ENCODE measurements at regions not wholly inside any gene's neighbourhood (a gene's known extent, or its start where the extent isn't known, plus 50 kb on each side); places are given as distances from the start of the nearest gene placed in this dataset.

DNA sequence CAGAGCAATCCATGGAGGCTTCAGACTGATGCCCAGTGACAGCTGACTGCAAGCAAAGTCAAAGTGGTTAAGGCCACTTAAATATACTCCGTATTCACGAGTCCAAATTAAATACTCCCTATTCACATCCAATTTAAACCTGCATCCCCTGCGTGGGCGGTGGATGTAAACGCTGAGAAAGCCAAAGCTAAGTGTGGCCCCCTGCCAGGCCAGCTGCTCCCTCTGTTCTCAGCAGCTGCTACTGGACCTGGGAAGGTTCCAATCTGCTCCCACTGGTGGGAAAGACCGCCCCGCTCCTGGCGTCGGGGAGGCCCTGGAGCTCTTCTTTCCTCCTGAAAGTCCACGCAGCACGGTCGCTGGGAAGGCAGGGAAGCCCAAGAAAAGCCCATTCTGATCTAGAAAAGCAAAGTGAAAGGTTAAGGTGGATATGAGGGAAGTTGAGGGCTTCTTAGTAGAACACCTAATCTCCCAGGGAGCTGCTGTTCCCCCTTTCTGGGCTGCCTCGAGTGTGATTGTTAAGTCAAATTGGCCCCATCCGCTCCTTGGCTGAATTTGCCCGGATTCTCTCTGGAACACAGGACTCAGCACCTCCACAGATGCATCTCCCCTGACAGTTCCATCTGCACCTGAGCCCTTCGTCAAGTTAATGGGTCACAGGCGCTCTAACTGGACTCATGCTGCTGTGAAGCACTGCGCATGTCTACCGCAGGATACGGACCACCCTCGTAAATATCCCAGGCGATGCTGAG is 205.5 kb downstream of the USP12 start:
- no peak for DNase-seq (ENCODE audit: low read depth in 2 of 2)

DNA sequence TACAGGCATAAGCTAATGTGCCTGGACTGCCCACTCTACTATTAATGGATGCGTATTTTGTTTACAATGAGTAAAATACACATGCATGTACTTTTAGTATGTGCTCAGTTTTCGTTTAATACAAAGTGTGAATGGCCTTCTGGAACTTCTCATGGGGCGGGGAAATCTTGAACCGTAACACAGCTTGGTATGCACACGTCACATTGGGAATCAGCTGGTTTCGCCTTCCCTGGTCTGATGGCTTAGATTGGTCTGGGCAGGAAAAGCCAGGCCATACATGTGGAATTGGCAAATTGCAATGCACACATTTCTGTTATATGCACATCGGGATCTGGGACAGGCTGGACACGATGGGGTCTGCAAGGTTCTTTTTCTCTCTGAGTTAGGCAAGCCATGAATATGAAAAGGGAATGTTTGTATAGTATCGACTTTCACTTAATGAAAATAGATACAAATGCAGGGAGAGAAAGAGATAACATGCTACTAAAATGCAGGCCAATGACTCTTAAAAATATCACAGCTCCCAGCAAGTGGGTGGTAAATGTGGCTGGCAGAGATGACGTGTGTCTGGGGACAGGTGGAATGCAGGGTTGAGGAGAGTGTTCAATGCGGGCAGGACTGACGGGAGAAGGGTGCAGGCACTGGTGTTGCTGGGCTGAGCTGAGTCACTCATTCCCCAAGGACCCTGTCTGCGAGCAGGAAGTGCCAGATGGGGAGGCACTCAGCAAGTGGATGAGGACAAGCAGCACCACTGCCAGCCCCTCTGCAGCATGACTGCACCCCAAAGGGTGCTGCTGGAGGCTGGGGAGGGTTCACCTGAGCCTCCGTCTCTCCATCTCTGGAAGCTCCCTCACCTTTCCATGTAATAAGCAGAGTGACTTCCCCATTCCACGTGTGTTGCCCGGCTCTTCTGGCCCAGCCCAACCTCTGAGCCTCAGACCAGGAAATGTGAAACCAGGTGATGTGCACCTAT is 204.0 kb upstream of the GPR12 start:
- no peak for DNase-seq (ENCODE audit: low read depth in 2 of 2)

DNA sequence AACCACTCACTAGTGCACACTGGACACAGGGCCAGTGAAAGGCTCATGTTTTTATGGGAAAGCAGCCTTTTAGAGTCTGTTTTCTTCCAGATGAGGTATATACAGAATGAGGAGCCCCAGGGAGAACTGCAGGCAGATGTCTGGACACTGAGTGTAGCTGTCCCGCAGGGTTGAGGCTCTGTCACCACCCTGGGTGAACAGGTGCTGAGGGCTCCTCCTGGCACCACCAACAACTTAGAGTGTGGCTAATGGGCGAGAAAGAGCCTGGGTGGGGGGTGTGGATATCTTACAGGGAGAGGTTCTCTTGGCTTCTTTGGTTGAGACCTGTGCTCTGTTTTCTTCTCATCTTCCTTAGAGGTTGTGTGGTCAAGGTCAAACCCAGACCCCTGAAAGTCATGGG is 202.1 kb upstream of the GPR12 start:
- no peak for DNase-seq (ENCODE audit: low read depth in 2 of 2)

DNA sequence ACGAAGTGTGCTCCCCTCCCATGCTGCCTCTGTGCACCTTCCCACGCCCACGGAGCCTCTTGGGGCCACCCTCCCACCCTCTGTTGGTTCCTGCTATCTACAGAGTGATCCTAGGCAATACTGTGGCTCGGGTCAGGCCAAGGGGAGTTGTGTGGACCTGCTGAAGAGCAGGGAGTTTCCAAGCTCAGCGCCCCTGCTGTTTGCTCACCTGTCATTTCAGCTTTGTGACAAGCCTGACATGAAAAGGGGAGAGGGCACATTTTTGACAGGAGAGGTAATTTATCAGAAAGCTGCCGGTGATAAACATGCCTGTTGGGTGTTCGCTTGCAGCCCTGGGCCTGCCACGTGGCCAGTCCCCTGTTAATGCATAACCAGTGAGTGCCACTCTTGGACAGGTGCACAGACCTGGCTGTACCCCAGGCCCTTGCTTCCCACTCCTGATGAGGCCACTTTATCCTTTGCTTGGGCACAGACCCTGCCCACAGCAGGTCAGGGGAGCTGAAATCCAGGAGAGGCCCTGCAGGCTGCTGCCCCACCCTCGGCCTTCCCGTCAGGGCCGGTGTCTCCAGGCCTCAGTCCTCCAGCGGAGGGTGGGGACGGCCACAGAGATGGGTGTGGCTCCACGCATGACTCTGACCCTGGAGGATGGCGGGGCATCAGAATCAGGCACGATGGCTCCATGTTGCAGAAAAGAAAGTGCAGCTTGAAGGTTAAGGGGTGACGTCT is 201.5 kb upstream of the GPR12 start:
- DNase-seq (ENCODE audit: low read depth in 2 of 2): no peak

DNA sequence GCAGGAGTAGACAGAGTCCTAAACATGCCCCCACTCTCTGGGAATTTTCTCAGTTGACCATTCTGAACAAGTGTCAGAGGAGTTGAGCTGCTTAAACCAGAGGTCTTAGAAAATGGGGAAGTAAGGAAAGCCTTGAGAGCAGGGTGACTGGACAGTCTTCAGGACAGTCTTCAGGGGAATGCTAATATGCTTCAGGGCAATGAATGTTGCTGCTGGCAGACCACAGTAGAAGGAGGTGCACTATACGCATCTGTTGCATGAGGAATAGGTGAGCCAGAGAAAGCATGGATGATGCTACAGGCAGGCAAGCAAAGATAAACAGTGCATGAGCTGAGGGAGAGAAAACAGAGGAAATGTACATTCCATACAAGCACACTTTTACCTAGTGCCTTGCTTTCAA is 196.6 kb upstream of the GPR12 start:
- DNase-seq (ENCODE audit: low read depth in 2 of 2): no peak

DNA sequence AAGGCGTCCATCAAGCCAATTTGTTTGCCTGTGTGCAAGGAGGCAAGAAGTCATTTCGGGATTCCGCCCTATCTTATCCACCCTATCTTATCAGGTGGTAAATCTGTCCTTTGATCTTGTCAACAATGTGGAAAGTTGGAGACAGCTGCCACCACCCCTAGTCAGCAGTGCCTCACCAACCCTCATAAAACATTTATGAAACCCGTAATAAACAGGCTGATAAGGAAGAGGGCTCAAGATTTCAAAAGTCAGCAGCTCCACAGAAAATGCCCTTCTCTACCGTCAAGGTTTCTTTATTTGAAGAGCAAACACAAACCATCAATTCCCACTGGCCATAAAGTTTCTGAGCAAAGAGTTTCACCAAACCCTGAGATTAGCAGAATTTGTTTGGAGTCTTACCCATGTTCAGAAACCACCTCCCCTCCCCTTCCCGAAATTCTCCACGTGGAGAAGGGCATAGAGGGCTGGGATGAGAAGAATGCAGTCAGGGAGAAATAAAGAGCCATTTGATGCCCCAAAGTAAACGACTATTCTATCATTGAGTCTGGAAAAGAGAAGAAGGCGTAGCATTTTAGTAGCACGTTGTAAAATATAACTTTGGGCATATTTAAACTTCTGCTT is 196.0 kb upstream of the GPR12 start:
- DNase-seq (ENCODE audit: low read depth in 2 of 2): no peak

DNA sequence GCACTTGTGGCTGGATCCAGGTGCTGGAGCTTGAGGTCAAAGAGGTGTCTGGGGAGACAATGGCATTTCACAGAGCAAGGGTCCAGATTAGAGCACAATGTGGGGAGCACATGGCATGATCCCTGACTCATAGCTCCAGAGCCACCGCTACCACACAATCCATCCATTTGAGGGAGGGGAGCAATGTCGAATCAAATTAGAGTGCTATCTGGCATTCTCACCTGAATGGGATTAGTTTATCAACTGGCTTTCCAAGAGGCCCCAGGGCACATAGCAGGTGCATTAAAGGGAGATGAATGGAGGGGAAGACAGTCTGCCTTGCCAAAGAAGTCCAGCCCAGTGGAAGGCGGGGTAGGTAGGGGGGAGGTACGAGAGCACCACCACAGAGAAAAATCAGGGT is 194.4 kb upstream of the GPR12 start:
- DNase-seq (ENCODE audit: low read depth in 2 of 2): no peak

DNA sequence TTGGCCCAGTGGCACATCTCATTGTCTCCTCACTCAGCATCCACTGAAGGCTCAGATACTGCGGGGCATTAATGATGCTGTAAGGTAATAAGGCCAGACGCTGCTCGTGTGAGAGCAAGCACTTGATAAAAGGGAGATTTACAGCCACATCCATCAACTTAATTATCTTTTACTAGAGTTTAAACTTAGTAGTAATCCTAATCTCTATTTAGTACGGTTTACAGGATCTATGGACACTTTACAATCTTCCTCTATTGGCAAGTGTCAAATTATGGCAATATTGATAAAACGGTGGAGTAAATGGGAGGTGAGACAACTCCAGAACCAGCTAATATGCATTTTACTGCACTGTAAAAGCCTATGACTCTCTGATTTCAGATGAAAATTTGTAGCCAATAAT is 192.7 kb upstream of the GPR12 start:
- DNase-seq (ENCODE audit: low read depth in 2 of 2): no peak

DNA sequence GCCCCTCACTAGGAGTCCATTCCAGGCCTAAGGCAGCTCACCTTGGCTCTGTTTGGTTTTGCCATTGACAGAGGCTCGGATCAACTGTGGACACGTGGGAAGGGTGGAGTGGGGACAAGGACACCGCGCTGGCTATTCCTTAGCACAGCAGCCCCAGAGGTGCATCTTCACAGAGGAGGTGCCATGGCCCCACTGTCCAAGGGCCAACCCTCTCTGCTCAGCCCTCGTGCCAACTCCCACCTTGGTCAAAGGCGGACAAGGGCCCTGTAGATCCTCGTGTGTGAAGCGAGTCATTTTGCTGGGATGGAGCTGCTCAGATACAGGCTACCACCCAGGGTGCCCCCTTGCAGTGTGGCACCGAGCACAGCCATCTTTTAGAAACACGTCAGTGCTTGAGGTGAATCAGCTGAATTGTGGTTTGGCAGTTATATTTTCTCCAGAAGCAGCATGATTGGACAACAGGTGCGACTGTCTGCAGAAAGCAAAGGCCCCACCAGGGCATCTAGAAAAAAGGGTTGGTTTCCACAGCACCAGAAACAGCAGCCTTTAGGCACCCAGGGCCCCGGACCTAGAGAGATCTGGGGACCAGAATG is 192.1 kb upstream of the GPR12 start:
- DNase-seq (ENCODE audit: low read depth in 2 of 2): no peak

DNA sequence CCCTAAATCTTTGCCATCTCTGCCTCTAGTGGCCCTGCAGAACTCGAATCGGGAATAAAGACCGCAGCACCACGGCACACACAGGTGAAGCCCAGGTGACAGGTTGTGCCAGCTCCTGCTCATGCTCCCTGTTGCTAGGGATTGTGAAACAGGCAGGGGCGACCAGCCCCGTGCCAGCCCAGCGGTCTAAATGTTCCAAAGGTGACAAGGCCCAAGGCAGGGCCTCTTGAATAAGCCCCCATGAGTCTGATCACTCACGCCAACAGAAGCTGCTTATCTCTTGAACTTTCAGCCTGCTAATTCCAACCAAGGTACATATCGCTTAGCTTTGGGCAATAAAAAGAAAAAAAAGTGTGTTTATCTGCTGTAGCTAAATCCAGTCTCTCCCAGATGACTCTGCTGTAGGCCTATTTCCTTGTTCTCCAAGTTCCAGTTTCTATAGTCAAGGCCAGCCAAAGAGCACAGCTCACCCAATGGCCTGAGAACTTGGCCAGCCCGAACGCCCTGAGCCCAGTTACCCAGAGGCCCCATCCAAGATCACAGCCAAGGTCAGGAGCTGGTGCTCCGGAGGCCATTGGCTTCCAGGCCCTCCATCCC is 191.1 kb upstream of the GPR12 start:
- no peak for DNase-seq (ENCODE audit: low read depth in 2 of 2)

DNA sequence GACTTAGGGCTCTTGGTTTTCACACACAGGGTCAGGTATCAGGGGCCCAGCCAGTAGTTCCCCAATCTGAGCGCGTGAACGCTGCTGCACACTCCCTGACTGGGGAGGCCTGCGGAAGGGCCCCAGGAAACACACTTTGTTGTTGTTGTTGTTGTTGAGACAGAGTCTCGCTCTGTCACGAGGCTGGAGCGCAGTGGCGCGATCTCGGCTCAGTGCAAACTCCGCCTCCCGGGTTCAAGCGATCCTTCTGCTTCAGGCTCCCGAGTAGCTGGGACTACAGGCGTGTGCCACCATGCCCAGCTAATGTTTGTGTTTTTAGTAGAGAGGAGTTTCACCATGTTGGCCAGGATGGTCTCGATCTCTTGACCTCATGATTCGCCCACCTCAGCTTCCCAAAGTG is 190.4 kb upstream of the GPR12 start:
- DNase-seq (ENCODE audit: low read depth in 2 of 2): no peak

DNA sequence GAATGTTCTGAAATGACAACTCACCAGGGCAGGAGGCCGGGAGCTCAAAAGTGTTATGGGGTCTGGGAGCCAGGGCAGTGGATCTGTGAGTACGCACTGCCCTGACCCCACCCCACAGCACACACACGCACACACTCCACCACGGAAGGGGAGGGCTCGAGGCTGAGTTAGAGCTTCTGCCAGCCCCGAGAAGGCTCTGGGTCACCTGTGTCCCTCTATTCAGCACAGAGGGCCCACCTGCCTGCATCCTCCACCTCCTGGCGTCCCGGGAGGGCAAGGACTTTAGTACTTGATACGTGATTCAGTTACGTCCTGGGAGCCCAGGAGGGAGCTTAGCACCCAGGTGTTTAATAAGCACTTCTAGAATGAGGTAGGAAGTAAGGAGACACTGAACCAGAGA is 190.0 kb upstream of the GPR12 start:
- no peak for DNase-seq (ENCODE audit: low read depth in 2 of 2)

DNA sequence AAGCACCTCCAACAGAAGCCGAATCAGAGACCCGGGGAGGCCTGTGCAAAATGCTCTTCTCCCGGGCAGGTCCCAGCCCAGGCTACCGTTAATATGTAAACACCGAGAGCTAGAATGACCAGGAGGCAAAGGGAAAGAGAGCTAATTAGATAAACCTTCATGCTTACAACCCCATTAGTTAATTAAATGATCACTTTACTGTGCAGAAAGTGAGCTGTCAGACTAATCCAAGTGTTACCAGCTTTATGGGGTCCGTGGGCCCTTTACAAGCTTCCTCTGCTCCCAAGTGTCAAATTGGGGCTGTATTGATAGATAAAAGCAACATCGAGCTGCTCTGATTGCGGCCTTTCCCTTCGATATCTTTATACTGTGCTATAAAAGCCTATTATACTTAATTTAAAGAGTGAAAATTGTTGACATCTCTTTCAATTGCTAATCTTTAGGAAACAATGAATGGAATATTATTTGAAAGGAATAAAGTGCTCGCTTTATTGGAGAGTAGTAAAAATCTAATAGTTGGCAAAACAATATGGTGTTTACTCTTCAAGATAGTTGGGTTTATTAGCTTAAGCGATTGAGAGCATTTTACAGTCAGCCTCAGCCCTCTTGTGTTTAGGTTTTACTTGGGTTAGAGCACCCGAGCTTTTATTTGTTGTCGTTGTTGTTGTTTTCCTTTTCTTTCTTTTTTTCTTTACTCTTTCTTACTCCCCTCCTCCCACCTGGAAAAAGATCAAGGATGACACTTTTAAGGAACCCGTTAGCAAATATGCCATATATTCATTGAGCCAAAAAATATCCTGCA is 189.3 kb upstream of the GPR12 start:
- DNase-seq (ENCODE audit: low read depth in 2 of 2): no peak

DNA sequence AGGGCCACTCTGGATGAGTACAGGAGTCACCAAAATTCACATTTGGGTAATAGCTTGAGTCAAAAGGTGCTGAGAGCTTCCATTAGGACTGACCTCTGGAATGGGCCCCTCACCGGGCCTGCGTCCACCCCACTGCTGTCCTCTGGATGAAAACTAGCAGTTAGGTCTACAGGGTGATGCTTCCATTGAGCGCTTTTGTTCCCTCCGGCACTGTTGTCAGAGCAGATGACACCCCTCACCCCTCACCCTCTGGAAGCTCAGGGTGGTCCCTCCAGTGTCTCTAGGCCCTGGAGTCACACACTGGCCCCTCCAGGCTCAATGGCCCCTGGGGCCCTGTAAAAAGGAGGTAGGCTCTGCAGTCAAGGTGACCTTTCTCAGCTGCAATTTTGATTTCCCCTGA is 187.8 kb upstream of the GPR12 start:
- no peak for DNase-seq (ENCODE audit: low read depth in 2 of 2)

DNA sequence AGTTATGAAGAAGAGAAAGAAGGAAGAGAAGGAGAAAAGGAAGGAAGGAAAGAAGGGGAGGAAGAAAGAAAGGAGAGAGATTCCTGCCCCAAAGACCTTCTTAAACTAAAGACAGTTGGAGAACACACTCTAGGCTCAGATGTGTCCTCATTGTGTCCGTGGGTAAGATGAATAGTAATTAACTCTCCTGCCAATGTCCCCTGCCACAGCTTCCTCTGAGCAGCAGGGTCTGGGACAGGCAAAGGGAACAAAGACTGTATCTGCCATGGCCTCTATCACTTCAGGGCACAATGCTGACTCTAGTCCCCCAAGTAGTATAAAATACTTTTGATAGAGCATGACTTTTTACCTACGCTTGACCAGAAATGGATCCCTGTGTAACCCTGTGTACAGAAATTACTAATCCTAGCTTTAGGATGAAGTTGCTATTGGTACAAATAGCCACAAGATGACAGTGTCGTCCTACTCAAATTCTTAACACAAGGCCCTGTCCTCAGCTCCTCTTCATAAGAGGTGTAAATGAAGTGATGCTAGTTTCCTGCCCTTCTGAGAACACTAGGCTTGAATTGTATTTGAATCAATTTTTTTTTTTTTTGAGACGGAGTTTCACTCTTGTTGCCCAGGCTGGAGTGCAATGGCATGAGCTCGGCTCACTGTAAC is 186.2 kb upstream of the GPR12 start:
- no peak for DNase-seq (ENCODE audit: low read depth in 2 of 2)

DNA sequence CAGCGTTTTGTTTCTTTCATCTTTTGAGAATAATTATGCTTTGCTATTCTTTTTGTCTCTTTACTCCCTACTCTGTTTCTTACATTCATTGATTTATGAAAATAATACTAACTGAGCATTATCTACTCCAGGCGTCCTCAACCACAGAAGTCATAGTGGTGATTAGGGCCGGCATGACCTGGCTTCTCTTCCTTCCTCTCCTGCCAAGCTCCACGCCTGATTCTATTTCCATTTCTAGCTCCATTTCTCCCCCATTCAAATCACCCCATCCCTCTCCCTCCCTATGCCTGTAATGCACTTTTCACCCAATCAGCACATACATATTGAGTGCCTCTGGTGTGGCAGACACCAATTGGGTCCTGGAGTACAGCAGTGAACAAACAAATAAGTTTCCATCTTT is 183.2 kb upstream of the GPR12 start:
- DNase-seq (ENCODE audit: low read depth in 2 of 2): no peak

DNA sequence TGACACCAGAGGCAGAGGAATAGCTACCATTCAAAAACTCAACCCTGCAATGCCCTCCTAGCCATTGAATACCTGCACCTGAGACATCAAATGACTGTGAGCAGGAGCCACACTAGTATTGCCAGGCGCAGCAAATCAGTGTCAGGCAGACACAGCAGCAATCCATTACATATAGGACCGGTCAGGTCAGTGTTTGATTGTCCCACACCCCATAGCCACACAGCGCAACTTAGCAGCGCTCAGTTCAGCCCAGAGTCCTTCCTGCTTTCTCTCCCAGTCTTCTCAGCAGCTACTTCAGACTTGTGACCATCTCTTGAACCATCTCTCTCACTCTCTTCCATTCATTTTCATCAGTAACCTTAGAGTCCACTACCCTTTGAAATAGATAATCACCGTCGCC is 181.6 kb upstream of the GPR12 start:
- no peak for DNase-seq (ENCODE audit: low read depth in 2 of 2)

DNA sequence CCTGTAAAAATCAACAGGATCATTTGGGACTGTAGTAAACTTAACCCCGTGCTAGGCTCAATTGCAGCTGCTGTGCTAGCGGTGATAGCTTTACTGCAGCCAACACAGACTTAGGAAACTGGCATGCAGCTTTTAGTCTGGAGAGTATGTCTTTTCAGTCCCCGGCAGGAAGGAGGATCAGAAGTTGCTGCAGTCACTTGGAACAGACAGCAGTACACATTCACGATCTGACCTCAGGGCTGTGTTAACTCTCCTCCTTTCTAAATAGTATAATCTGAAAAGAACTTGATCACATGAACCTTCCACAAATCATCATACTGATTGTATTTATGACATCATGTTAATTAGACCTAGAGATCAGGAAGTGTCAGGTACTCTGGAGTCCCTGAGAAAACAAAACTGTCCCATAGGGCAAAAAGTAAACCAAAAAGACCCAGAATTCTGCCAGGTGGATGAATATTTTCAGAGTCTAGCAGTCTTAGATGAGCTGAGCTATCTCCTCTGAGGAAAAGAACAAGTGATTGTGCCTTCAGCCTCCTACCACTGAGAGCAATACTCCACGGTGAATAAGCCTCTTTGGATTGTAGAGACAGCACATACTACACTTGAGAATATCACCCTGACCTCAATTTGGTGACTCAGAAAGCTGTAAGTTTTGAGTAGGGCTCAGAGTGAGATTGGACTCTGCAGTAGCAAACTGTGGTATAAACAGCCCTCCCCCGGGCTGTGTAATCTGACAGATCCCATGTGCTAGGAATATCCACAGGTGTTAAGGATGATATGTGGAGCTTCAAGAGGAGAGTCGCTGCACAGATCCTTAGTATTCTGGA is 181.0 kb upstream of the GPR12 start:
- no peak for DNase-seq (ENCODE audit: low read depth in 2 of 2)

DNA sequence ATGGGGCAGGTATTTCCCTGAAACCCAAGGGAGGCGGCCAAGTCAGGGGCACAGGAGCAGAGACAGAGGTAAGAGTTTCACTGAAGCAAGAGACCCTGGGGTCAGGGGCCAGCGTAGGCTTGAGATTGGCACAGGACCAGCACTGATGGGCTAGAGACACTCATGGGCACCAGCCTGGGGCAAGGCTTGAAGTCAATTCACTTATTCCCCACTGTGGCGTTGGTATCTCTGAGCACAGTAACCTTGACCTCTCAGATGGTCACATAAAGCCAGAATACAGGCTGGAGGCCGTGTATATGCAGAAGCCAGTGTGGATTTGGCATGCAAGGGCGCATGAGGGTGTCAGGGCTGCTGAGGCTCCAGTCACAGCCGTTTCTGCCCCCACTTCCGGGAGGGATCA is 173.5 kb upstream of the GPR12 start:
- DNase-seq (ENCODE audit: low read depth in 2 of 2): no peak
